NCI-H2227 (cell line): ENCODE measurements at regions not wholly inside any gene's neighbourhood (a gene's known extent, or its start where the extent isn't known, plus 50 kb on each side); places are given as distances from the start of the nearest gene placed in this dataset.

ENCODE experiments used
- DNase-seq: peaks from one replicate; lab custom pipeline; 2025; ENCODE audit not compliant: unreplicated experiment; lab: John Stamatoyannopoulos, UW

GRCh38 chr20:6953611-6954010, 186.1 kb downstream of the BMP2 start:
- no peak for DNase-seq

GRCh38 chr20:6954219-6954618, 186.7 kb downstream of the BMP2 start:
- no peak for DNase-seq

GRCh38 chr20:6956056-6956455, 188.6 kb downstream of the BMP2 start:
- DNase-seq: no peak

GRCh38 chr20:6956574-6956973, 189.1 kb downstream of the BMP2 start:
- DNase-seq: no peak

- no peak for DNase-seq
Measured at GRCh38 chr20:6959900-6960312, 192.4 kb downstream of the BMP2 start.

GRCh38 chr20:6966721-6967120, 199.2 kb downstream of the BMP2 start:
- DNase-seq: no peak

GRCh38 chr20:6974838-6975237, 207.4 kb downstream of the BMP2 start:
- DNase-seq: no peak

GRCh38 chr20:6975311-6975710, 207.8 kb downstream of the BMP2 start:
- no peak for DNase-seq

GRCh38 chr20:6976106-6976900, 208.8 kb downstream of the BMP2 start:
- DNase-seq: no peak

- DNase-seq: no peak
Measured at GRCh38 chr20:6979621-6980020, 212.1 kb downstream of the BMP2 start.

GRCh38 chr20:6993011-6993410, 225.5 kb downstream of the BMP2 start:
- DNase-seq: no peak

- DNase-seq: no peak
Measured at GRCh38 chr20:6993511-6993910, 226.0 kb downstream of the BMP2 start.

GRCh38 chr20:6994452-6994851, 227.0 kb downstream of the BMP2 start:
- DNase-seq: no peak

- DNase-seq: no peak
Measured at GRCh38 chr20:6998909-6999308, 231.4 kb downstream of the BMP2 start.

- no peak for DNase-seq
Measured at GRCh38 chr20:6999381-6999780, 231.9 kb downstream of the BMP2 start.

- DNase-seq: no peak
Measured at GRCh38 chr20:7003598-7003997, 236.1 kb downstream of the BMP2 start.

- no peak for DNase-seq
Measured at GRCh38 chr20:7004801-7005200, 237.3 kb downstream of the BMP2 start.

- no peak for DNase-seq
Measured at GRCh38 chr20:7010527-7010926, 243.0 kb downstream of the BMP2 start.

GRCh38 chr20:7015257-7015656, 247.8 kb downstream of the BMP2 start:
- no peak for DNase-seq

GRCh38 chr20:7022597-7022996, 255.1 kb downstream of the BMP2 start:
- DNase-seq: no peak

- DNase-seq: no peak
Measured at GRCh38 chr20:7025635-7026034, 258.1 kb downstream of the BMP2 start.

- no peak for DNase-seq
Measured at GRCh38 chr20:7029019-7029418, 261.5 kb downstream of the BMP2 start.

GRCh38 chr20:7031222-7031621, 263.7 kb downstream of the BMP2 start:
- DNase-seq: no peak
